Tibial nerve (tissue), 4 donors: ENCODE measurements at regions not wholly inside any gene's neighbourhood (a gene's known extent, or its start where the extent isn't known, plus 50 kb on each side); places are given as distances from the start of the nearest gene placed in this dataset.

Source experiments
- CTCF ChIP-seq, 5 experiments: fragments of 200-600 bp in 3 of 5; fragments of 450-650 bp in 2 of 5; sonication (generic) in 3 of 5; IDR thresholded peaks; one replicate each; pipeline ENCODE4 v1.5.1; 2016 to 2019; ENCODE audit warnings: antibody characterized with exemption in 5 of 5, mild to moderate bottlenecking in 3 of 5, moderate library complexity in 2 of 5
- EP300 ChIP-seq, 2 donors: sonication (generic); formaldehyde crosslinking; IDR thresholded peaks; one replicate each; pipeline ENCODE4 v1.6.1; 2017; ENCODE audit warnings: antibody characterized with exemption in 2 of 2, mild to moderate bottlenecking in 1 of 2
- POLR2A ChIP-seq, 2 donors: fragments of 450-650 bp; IDR thresholded peaks; one replicate each; pipeline ENCODE4 v1.6.1; 2017; ENCODE audit warnings: antibody characterized with exemption in 2 of 2, mild to moderate bottlenecking in 2 of 2, moderate library complexity in 2 of 2

DNA sequence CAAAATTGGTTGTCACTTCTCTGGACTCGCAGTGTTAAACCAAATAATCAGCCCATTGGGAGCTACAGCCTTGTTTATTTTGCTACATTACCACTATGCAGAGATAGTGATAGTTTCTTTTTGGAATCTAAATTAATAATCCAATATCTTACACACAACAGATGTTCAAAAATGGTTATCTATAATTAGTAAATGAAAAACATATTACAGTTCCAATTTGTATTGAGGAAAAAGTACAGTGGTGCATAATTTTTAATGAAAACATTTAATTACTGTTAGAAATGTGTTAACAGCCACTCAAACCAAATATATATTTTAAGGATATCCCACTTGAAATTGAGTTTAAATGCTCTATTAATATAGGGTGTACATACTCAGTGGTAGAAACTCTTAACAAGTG, 327.3 kb upstream of the MARCKS start:
- TF ChIP-seq CTCF (IDR thresholded peaks at IDR 0.05) (no peak), POLR2A (IDR thresholded peaks at IDR 0.05) (no peak), EP300 (IDR thresholded peaks at IDR 0.05) (no peak)
